ENCODE measurements at regions not wholly inside any gene's neighbourhood (a gene's known extent, or its start where the extent isn't known, plus 50 kb on each side); places are given as distances from the start of the nearest gene placed in this dataset.

- TF ChIP-seq RNF2 (IDR thresholded peaks at IDR 0.05; ENCODE audit: borderline replicate concordance, low read depth) (no peak), CTCF (IDR thresholded peaks at IDR 0.05) (no peak), EP300 (IDR thresholded peaks at IDR 0.05) (no peak), JUN (IDR thresholded peaks at IDR 0.05) (no peak), USF2 (IDR thresholded peaks at IDR 0.05) (no peak), CHD2 (IDR thresholded peaks at IDR 0.05; ENCODE audit: low read length, partially characterized antibody) (no peak), POLR2A (IDR thresholded peaks at IDR 0.05; ENCODE audit: low read length) (no peak), REST (IDR thresholded peaks at IDR 0.05) (no peak)
Measured at GRCh38 chr5:125278711-125279110, 532.3 kb upstream of the ZNF608 start.
